ENCODE measurements at regions not wholly inside any gene's neighbourhood (a gene's known extent, or its start where the extent isn't known, plus 50 kb on each side); places are given as distances from the start of the nearest gene placed in this dataset.

GRCh38 chr1:221794079-221794670, 52.3 kb upstream of the DUSP10 start:
- H3K9ac ChIP-seq: no peak overlapping the region
- peaks cover 18% of the 10 kb centered on the region for H3K4me1 ChIP-seq
- H3K4me3 ChIP-seq: no peak overlapping the region
- TF ChIP-seq Cebpa-rat (IDR thresholded peaks at IDR 0.05): no peak
- H3K4me2 ChIP-seq: peak overlapping the region; percentile 73
- H3K36me3 ChIP-seq: no peaks in the 10 kb centered on the region
- no peaks in the 10 kb centered on the region for H3K27me3 ChIP-seq
- 0 out of 2 replicates have a peak, but pooled peaks cover under 1% of the 10 kb centered on the region for H3K9me3 ChIP-seq
- H4K20me1 ChIP-seq: no peaks in the 10 kb centered on the region
- peak overlapping the region; percentile 18; the same call in 1 of the 2 replicates for H3K27ac ChIP-seq

GRCh38 chr1:221793439-221794078, 51.7 kb upstream of the DUSP10 start:
- Histone ChIP-seq H3K9ac (no peak overlapping the region), H3K27me3 (no peaks in the 10 kb centered on the region), H3K36me3 (no peaks in the 10 kb centered on the region), H3K27ac (peak overlapping the region; percentile 18; the same call in 1 of the 2 replicates), H3K4me1 (peaks cover 18% of the 10 kb centered on the region), H3K4me2 (peak overlapping the region; percentile 73), H3K4me3 (no peak overlapping the region), H3K9me3 (no peaks in the 10 kb centered on the region), H4K20me1 (no peaks in the 10 kb centered on the region)
- TF ChIP-seq Cebpa-rat (IDR thresholded peaks at IDR 0.05): no peak

GRCh38 chr1:221791846-221792245, 50.0 kb upstream of the DUSP10 start:
- H3K36me3 ChIP-seq: no peaks in the 10 kb centered on the region
- H3K4me2 ChIP-seq: no peak overlapping the region
- no peaks in the 10 kb centered on the region for H3K27me3 ChIP-seq
- no peaks in the 10 kb centered on the region for H4K20me1 ChIP-seq
- H3K4me1 ChIP-seq: peaks cover 18% of the 10 kb centered on the region
- no peak overlapping the region for H3K9ac ChIP-seq
- no peak for TF ChIP-seq Cebpa-rat (IDR thresholded peaks at IDR 0.05)
- H3K4me3 ChIP-seq: no peak overlapping the region
- no peaks in the 10 kb centered on the region for H3K9me3 ChIP-seq
- no peak overlapping the region for H3K27ac ChIP-seq

Measured in BLaER1 (cell line).